Activated CD4-positive, alpha-beta memory T cell treated with anti-CD3 and anti-CD28 coated beads, Interleukin-2, amount 10 ng/mL, durations not matched to agents 7 days and 5 days (primary cell): ENCODE measurements at regions not wholly inside any gene's neighbourhood (a gene's known extent, or its start where the extent isn't known, plus 50 kb on each side); places are given as distances from the start of the nearest gene placed in this dataset.

Source experiments
- CTCF ChIA-PET: fragments of 350-600 bp; sonication (Branson Sonifier 250); formaldehyde crosslinking; loops from one replicate; lab custom pipeline; 2021; ENCODE audit warnings: antibody characterized with exemption, inconsistent platforms; lab: Charles Lee
- POLR2A ChIA-PET: fragments of 350-600 bp; sonication (Branson Sonifier 250); formaldehyde crosslinking; loops from one replicate; lab custom pipeline; 2021; ENCODE audit warnings: antibody characterized with exemption; lab: Charles Lee
- DNase-seq: peaks from one replicate; pipeline ENCODE4 v3.0.0-alpha.2; 2020
- H3K27ac Mint-ChIP-seq: one replicate; pipeline ENCODE4 v1.8.0; 2021; ENCODE audit warnings: mild to moderate bottlenecking, mixed read lengths
- H3K27me3 Mint-ChIP-seq: one replicate; pipeline ENCODE4 v1.8.0; 2021; ENCODE audit warnings: mixed read lengths
- H3K36me3 Mint-ChIP-seq: one replicate; pipeline ENCODE4 v1.8.0; 2021; ENCODE audit warnings: low read depth, mixed read lengths
- H3K4me1 Mint-ChIP-seq: one replicate; pipeline ENCODE4 v1.8.0; 2021; ENCODE audit warnings: mixed read lengths
- H3K4me3 Mint-ChIP-seq: one replicate; pipeline ENCODE4 v1.8.0; 2021; ENCODE audit warnings: mild to moderate bottlenecking, mixed read lengths
- H3K9me3 Mint-ChIP-seq: one replicate; pipeline ENCODE4 v1.8.0; 2021; ENCODE audit warnings: mixed read lengths

DNA sequence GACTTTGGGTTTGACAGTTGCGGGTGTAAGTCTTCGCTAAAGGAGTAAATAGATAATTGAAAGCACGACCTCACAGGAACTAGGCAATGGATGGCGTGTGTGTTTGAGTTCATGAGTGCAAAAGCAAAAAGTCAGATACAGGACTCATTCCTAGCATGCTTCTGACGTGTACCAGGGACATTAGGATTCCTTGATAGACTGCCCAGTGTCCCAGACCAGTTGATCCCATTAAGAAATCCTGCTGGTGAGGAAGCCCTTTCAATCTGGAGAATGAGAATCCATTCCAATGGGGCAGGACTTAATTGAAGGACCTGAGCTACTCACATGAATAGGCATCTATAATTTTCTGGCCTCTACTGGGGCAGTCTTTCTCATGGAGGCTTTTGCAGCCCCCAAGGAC lies 235.4 kb downstream of the RAD51AP2 start:
- Mint-ChIP-seq H3K4me1 (no peaks in the 10 kb centered on the region), H3K4me3 (no peak overlapping the region), H3K27ac (no peak overlapping the region), H3K9me3 (peaks cover 5% of the 10 kb centered on the region), H3K27me3 (no peaks in the 10 kb centered on the region), H3K36me3 (no peaks in the 10 kb centered on the region)
- POLR2A ChIA-PET, result no interaction called here
- DNase-seq, result no peak
- CTCF ChIA-PET, result no interaction called here

DNA sequence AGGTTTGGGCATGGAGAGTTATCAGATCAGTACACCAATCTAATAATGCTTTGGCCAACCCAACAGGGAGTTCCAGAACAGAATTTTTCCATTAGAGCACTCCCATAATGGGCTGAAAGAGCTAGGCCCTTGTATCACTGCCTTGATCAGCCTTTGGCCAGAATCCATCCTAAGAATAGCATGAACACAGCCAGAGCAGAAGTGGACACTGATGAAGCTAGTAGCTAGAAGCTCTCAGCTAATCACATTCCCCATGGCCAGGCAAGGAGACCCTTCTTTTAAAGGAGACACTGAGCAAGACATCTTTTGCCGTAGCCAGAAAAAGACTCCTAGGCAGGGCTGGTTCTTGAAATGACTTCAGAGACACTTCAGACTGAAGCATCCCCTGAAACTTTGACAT lies 236.0 kb downstream of the RAD51AP2 start:
- H3K9me3 Mint-ChIP-seq, result peaks cover 5% of the 10 kb centered on the region
- no peaks in the 10 kb centered on the region for H3K36me3 Mint-ChIP-seq
- no peak overlapping the region for H3K4me3 Mint-ChIP-seq
- DNase-seq, result no peak
- H3K27ac Mint-ChIP-seq, result no peak overlapping the region
- no peaks in the 10 kb centered on the region for H3K4me1 Mint-ChIP-seq
- POLR2A ChIA-PET, result no interaction called here
- H3K27me3 Mint-ChIP-seq, result no peaks in the 10 kb centered on the region
- CTCF ChIA-PET, result no interaction called here

DNA sequence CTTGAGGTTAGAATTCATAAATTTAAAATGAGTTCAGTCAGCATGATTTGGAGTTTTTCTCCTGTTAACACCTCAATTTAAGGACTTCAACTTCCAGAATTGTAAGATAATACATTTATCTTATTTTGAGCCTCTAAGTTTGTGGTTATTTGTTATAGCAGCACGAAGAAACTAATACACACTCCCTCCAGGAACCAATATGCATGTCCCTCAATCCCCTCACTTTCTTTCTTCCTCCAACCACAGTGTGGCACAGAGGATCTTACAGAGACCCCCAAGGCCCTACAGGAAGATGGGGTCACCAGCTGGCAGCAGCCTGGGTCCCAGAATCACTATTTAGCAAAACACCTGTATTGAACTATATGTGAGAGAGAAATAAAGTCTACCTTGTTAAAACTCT lies 242.0 kb downstream of the RAD51AP2 start:
- Mint-ChIP-seq H3K4me3 (no peak overlapping the region), H3K4me1 (no peaks in the 10 kb centered on the region), H3K9me3 (peaks cover 5% of the 10 kb centered on the region), H3K27me3 (no peaks in the 10 kb centered on the region), H3K27ac (no peak overlapping the region), H3K36me3 (no peaks in the 10 kb centered on the region)
- CTCF ChIA-PET, result no interaction called here
- POLR2A ChIA-PET, result no interaction called here
- no peak for DNase-seq

DNA sequence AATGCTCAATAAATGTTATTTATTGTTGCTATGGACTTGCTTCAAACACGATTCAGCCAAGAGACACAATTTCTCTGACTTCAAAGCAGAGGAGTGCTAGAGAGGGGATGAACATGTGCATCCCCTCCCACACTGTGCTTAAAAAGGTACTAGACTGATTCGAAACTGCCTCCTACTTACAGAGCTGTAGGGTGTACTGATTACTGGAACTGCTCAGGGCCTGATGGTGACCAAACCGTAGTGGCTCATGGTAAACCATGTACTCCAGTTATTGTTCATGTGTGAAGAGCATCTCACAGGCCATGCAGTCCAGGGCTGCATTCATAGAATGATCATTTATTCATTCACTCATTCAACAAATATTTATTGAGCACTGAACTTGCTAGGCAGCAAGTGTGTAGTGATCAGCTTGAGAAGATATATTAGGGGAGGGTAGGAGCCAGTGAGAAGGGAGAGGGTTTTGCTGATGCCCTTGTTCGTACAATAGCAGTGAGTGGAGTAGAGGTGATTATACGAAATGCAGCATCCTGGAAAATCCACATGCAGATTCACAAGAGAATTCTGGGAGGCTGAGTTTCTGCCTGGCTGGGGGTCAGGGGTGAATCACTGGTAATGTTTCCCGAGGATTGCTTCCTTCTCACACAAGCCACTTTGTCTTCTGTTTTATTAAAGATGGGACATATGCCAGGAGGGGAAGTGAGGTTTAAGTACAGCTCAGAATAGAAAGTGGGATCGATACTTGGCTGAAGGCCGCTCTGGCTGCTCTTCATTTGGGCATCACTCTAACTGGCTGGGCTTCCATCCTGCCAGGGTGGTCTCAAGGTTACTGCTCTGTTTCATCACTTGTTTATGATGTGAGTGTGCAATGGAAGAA lies 245.4 kb downstream of the RAD51AP2 start:
- ChIA-PET CTCF (no interaction called here), POLR2A (no interaction called here)
- H3K4me3 Mint-ChIP-seq, result no peak overlapping the region
- H3K27ac Mint-ChIP-seq, result no peak overlapping the region
- DNase-seq, result no peak
- H3K9me3 Mint-ChIP-seq, result peaks cover 5% of the 10 kb centered on the region
- no peaks in the 10 kb centered on the region for H3K27me3 Mint-ChIP-seq
- no peaks in the 10 kb centered on the region for H3K4me1 Mint-ChIP-seq
- H3K36me3 Mint-ChIP-seq, result no peaks in the 10 kb centered on the region

DNA sequence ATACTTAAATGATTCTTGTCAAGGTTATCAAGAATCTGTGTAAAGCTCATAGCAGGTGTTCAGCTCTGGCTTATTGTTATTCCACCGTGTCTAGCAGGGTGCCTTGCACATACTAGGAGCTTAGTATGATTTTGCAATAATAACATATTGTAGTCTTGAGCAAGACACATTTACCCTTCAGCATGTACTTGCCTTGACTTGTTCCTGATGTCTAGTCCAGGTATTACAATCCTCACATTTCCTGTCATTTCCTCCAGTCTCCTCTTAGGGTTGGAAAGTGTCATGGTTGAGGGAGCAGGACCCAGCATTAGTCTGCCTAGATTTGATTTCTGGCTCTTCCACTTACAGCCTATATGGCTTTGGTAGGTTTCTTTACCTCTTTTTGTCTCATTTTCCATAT lies 246.1 kb downstream of the RAD51AP2 start:
- no peak overlapping the region for H3K27ac Mint-ChIP-seq
- POLR2A ChIA-PET, result no interaction called here
- peaks cover 5% of the 10 kb centered on the region for H3K9me3 Mint-ChIP-seq

DNA sequence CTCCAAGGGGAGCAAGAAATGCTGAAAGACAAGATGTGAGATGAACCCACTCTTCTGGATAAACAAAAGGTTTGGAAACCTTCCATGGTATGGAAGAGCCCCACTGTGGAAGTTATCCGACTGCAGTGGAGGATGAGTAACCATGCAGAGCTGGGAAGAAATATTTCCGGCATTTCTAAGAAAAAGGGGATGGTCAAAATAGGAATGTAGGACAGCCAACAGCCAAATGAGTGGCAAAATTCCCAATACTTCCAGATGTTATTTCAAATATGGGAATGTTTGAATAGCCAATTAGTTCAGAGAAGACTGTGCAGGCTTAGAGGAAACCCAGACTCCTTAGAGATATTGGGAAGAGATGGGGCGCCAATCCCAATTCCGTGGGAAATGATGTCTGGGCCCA lies 246.8 kb downstream of the RAD51AP2 start:
- Mint-ChIP-seq H3K4me1 (no peaks in the 10 kb centered on the region), H3K27me3 (no peaks in the 10 kb centered on the region), H3K36me3 (no peaks in the 10 kb centered on the region), H3K4me3 (no peak overlapping the region), H3K27ac (no peak overlapping the region), H3K9me3 (peaks cover 4% of the 10 kb centered on the region)
- no peak for DNase-seq
- ChIA-PET CTCF (no interaction called here), POLR2A (no interaction called here)

More for the DNA sequence above, 246.1 kb downstream of the RAD51AP2 start:
- Mint-ChIP-seq H3K4me3 (no peak overlapping the region), H3K36me3 (no peaks in the 10 kb centered on the region), H3K4me1 (no peaks in the 10 kb centered on the region), H3K27me3 (no peaks in the 10 kb centered on the region)
- CTCF ChIA-PET, result no interaction called here
- DNase-seq, result no peak

DNA sequence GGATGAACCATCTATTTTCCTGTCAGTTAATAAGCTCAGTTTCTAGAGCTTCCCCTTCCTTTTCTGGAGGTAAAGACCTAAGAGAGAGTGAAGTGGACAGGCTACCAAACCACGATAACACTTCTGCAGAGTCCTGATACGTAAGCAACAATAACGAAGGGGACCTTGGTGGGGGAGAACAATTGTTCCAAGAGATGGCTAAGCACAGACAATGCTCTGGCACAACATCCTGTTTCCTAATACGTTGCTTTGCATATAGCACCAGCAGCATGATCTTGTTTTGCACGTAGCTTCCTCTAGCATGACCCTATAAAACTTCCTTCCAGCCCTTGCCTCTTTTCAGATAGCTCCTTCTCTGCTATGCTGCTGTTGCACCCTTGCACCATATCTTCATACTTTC lies 247.3 kb downstream of the RAD51AP2 start:
- DNase-seq, result no peak
- Mint-ChIP-seq H3K9me3 (peaks cover 2% of the 10 kb centered on the region), H3K4me3 (no peak overlapping the region), H3K36me3 (no peaks in the 10 kb centered on the region), H3K4me1 (no peaks in the 10 kb centered on the region), H3K27ac (no peak overlapping the region), H3K27me3 (no peaks in the 10 kb centered on the region)
- ChIA-PET CTCF (no interaction called here), POLR2A (no interaction called here)

DNA sequence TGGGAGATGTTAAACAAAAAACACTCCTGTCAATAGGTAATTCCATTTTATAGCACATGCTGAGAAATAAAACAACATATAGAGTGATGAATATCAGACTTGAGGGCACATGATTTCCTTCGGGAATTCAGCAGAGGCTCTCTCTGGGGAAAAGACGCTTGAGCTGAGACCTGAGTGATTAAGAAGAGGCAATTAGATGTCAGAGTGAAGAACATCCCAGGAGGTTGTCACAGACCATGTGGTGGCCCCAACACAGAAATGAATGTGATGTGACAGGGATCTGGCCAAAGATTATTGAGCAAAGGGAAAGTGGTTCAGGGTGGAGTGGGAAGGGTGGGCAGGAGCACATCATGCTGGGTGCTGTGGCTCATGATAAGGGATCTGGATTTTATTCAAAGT lies 254.7 kb downstream of the RAD51AP2 start:
- H3K27me3 Mint-ChIP-seq, result no peaks in the 10 kb centered on the region
- no peak for DNase-seq
- POLR2A ChIA-PET, result no interaction called here
- no peak overlapping the region for H3K27ac Mint-ChIP-seq
- CTCF ChIA-PET, result no interaction called here
- no peaks in the 10 kb centered on the region for H3K4me1 Mint-ChIP-seq
- no peaks in the 10 kb centered on the region for H3K36me3 Mint-ChIP-seq
- no peak overlapping the region for H3K4me3 Mint-ChIP-seq
- no peaks in the 10 kb centered on the region for H3K9me3 Mint-ChIP-seq

DNA sequence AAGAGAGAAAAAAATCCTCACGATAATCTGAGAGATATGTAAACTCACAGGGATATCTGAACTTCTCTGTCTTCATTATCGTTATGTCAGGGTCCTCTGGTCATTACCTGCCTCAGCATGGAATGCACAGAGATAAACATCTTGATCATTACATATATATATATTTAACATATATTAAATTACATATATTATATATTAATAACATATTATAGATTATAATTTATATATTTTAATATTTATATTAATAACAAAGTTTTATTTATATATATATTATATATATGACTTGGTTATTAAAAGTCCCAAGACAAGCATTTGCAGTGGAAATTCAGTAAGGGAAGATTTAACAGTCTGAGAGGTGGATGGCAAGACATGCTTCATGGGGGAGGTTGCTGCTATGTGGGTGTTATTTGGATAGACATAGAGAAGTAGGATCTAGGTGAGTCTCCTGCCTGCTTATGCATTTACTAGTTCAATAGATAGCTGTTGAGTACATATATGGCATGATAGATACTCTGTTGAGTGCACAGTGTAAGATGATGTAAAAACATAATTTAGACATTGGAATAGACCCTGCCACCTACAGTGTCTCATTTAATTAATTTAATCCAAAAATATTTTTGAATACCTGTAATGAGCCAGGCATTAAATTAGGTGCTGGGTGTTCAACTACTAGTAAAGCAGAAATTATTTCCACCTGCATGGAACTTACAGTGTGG lies 255.2 kb downstream of the RAD51AP2 start:
- ChIA-PET CTCF (no interaction called here), POLR2A (no interaction called here)
- Mint-ChIP-seq H3K27ac (no peak overlapping the region), H3K36me3 (no peaks in the 10 kb centered on the region), H3K27me3 (no peaks in the 10 kb centered on the region), H3K4me3 (no peak overlapping the region), H3K9me3 (no peaks in the 10 kb centered on the region), H3K4me1 (no peaks in the 10 kb centered on the region)
- no peak for DNase-seq

DNA sequence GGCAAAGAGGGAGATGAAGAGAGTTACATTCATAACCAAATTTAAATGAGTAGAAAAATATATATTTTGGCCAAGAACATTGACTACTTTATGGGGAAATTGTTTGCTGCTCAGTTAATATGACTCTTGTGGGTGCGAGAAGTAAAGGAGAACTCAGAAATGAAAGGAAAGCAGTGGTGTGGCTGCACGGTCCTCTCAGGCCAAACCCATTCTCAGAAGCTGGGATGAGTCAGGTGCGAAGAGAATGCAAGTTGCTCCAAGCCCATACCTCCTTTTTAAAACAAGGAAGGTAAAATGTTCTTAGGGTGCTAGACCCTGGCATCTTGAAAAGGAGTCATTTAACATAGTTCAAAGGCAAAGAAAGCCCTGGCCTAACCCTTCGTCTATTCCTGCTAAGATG lies 258.6 kb downstream of the RAD51AP2 start:
- POLR2A ChIA-PET, result no interaction called here
- no peaks in the 10 kb centered on the region for H3K36me3 Mint-ChIP-seq
- DNase-seq, result no peak

DNA sequence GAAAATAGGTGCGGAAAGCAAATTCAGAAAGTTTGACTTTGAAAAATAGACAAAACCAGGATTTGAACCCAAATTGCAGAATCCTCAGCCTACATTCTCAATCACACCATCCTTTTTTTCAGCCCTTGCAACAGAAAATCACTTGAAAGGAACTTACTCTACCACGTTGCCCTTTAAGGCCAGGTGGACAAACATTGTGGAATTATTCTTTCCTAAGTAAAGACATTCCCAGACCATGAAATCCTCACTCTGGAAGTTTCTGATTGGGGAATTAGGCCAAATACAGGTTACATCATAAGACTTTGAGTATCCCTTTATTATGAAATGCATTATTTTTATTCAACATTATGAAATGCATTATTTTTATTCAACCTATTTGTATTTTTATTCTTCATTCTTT lies 259.4 kb downstream of the RAD51AP2 start:
- ChIA-PET POLR2A (no interaction called here), CTCF (no interaction called here)
- no peak overlapping the region for H3K27ac Mint-ChIP-seq

More for the DNA sequence above, 258.6 kb downstream of the RAD51AP2 start:
- Mint-ChIP-seq H3K9me3 (no peaks in the 10 kb centered on the region), H3K4me3 (no peak overlapping the region), H3K27me3 (no peaks in the 10 kb centered on the region), H3K27ac (no peak overlapping the region), H3K4me1 (no peaks in the 10 kb centered on the region)
- CTCF ChIA-PET, result no interaction called here

DNA sequence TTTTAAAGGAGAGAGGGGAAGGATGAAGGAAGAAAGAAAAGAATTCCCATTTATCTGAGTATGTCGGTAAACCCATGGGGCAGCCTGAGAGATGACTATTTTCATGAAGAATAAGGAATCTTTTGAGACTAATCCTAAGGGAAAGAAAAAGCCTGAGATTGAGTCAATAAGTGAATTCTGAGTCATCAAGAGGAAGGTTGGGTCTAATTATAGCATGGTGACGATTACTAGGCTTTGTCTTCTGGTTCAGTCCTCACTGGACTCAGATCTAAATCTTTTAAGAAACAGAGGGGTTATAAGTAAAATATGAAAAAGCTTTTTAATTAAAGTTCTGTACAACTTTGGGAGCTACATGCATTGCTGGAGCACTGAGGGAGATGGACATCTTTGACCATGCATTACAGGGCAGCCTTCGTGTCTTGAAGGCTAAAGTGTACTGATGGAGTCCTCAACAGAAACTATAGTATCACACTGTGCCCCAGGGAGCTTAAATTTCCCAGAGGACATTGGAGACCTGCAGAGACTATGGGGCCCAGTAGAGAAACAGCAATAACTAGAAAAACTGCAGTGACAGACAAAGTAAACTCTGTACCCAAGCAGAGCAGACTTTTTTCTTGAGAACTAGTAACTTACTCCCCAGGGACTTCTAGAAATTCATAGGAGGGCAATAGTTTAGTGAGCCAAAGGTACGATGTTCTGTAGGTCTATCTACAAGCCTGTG lies 260.9 kb downstream of the RAD51AP2 start:
- no peaks in the 10 kb centered on the region for H3K27me3 Mint-ChIP-seq
- no peaks in the 10 kb centered on the region for H3K4me1 Mint-ChIP-seq
- ChIA-PET CTCF (no interaction called here), POLR2A (no interaction called here)
- no peak overlapping the region for H3K4me3 Mint-ChIP-seq
- H3K36me3 Mint-ChIP-seq, result no peaks in the 10 kb centered on the region
- no peak overlapping the region for H3K27ac Mint-ChIP-seq
- no peak for DNase-seq
- H3K9me3 Mint-ChIP-seq, result peaks cover 2% of the 10 kb centered on the region

More for the DNA sequence above, 259.4 kb downstream of the RAD51AP2 start:
- Mint-ChIP-seq H3K27me3 (no peaks in the 10 kb centered on the region), H3K4me1 (no peaks in the 10 kb centered on the region), H3K4me3 (no peak overlapping the region), H3K9me3 (peaks cover 2% of the 10 kb centered on the region), H3K36me3 (no peaks in the 10 kb centered on the region)
- no peak for DNase-seq

DNA sequence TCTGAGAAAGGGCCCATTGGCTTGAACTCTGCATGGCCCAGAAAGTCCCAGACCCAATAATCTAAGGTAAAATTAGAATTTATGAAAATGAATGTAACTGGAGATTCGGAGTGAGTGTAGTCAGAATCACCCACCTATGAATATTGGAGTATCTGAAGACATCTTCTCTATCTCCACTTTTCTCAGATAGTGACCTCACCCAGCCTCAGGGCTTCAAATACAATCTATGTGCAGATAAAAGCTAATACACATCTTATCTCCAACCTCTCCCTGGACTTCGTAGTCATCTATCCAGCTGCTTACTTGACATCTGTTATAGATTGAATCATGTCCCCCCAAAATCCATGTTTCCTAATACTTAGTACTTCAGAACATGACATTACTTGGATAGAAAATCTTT lies 263.2 kb downstream of the RAD51AP2 start:
- ChIA-PET POLR2A (no interaction called here), CTCF (no interaction called here)
- no peak overlapping the region for H3K4me3 Mint-ChIP-seq
- H3K9me3 Mint-ChIP-seq, result peaks cover 5% of the 10 kb centered on the region
- H3K27me3 Mint-ChIP-seq, result no peaks in the 10 kb centered on the region
- DNase-seq, result no peak
- H3K27ac Mint-ChIP-seq, result no peak overlapping the region
- H3K36me3 Mint-ChIP-seq, result no peaks in the 10 kb centered on the region
- H3K4me1 Mint-ChIP-seq, result no peaks in the 10 kb centered on the region
